NCI-H2196 treated with DMSO at 0.1 percent for 48 hours (cell line): ENCODE measurements at regions not wholly inside any gene's neighbourhood (a gene's known extent, or its start where the extent isn't known, plus 50 kb on each side); places are given as distances from the start of the nearest gene placed in this dataset.

Experiments
- DNase-seq: peaks from one replicate; lab custom pipeline; 2025; ENCODE audit not compliant: unreplicated experiment; lab: John Stamatoyannopoulos, UW

- no peak for DNase-seq
Observed at GRCh38 chr2:19462256-19462645, 103.8 kb upstream of the OSR1 start.

GRCh38 chr2:19461504-19462255 is 103.3 kb upstream of the OSR1 start:
- no peak for DNase-seq

- DNase-seq, result no peak
Observed at GRCh38 chr2:19460761-19461160, 102.3 kb upstream of the OSR1 start.

GRCh38 chr2:19458427-19459003 is 100.1 kb upstream of the OSR1 start:
- DNase-seq, result no peak

GRCh38 chr2:19457809-19458208 is 99.4 kb upstream of the OSR1 start:
- no peak for DNase-seq

- DNase-seq, result no peak
Observed at GRCh38 chr2:19456705-19457309, 98.4 kb upstream of the OSR1 start.

- DNase-seq, result no peak
Observed at GRCh38 chr2:19454125-19454524, 95.7 kb upstream of the OSR1 start.

GRCh38 chr2:19442731-19443130 is 84.3 kb upstream of the OSR1 start:
- no peak for DNase-seq

- no peak for DNase-seq
Observed at GRCh38 chr2:19439081-19439480, 80.7 kb upstream of the OSR1 start.

- DNase-seq, result no peak
Observed at GRCh38 chr2:19435815-19436214, 77.4 kb upstream of the OSR1 start.

- DNase-seq, result no peak
Observed at GRCh38 chr2:19434413-19434812, 76.0 kb upstream of the OSR1 start.

GRCh38 chr2:19426941-19427340 is 68.5 kb upstream of the OSR1 start:
- DNase-seq, result no peak

- DNase-seq, result no peak
Observed at GRCh38 chr2:19426144-19426543, 67.7 kb upstream of the OSR1 start.

- DNase-seq, result no peak
Observed at GRCh38 chr2:19425419-19425818, 67.0 kb upstream of the OSR1 start.

GRCh38 chr2:19419211-19419880 is 60.9 kb upstream of the OSR1 start:
- no peak for DNase-seq

- no peak for DNase-seq
Observed at GRCh38 chr2:19416784-19417684, 58.6 kb upstream of the OSR1 start.

GRCh38 chr2:19416083-19416482 is 57.7 kb upstream of the OSR1 start:
- DNase-seq, result no peak

GRCh38 chr2:19409046-19409445 is 50.6 kb upstream of the OSR1 start:
- no peak for DNase-seq

- no peak for DNase-seq
Observed at GRCh38 chr2:19408592-19408991, 50.2 kb upstream of the OSR1 start.
